GM21619 (cell line): ENCODE measurements at regions not wholly inside any gene's neighbourhood (a gene's known extent, or its start where the extent isn't known, plus 50 kb on each side); places are given as distances from the start of the nearest gene placed in this dataset.
"Not testable (repeated sequence)": the region's sequence is repeated elsewhere in the genome, so short reads cannot be mapped to it uniquely, and the experiment has no call there.

Source experiments
- ATAC-seq: cut with Tn5 transposase; IDR thresholded peaks from one replicate; pipeline ENCODE4 v1.9.1; 2021; ENCODE audit not compliant: unreplicated experiment

GRCh38 chr6:137707038-137707589 lies 159.9 kb upstream of the TNFAIP3 start:
- no peak for ATAC-seq

DNA sequence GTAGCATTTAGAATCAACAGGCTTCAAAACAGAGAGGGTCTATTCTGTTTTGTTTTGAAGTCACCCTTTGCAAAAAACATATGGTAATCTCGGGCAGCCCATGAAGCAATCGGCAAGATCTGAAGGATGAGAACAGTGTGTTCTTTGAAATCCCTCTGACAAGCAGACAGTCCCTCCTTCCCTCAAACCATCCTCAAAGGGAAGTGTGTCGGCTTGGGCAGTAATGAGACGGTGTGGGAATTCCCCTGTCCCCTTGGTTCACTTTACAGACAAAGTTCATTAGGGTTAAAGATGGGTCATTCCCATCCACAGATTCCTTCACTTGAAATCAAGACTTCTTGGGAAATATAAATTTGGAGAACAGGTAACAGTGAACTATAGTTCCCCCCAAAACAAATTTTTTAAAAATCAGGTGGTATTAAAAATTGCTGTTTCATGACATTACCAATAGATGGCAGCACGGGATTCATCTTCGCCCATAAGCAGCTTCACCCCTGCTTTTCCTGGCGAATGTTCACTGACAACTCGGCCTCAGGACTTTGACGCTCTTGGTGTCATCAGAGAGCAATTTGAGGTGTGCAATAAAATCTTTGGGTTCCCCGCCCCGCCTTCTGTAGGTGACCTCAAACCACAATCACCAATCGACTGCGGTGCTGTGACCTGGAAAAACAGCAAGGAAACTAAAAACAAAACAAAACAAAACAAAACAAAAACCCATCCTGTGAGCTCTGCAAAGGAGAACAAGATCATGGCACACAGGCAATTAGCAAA lies 159.3 kb upstream of the TNFAIP3 start:
- ATAC-seq: peak; percentile 62

GRCh38 chr6:137708481-137708880 lies 158.6 kb upstream of the TNFAIP3 start:
- no peak for ATAC-seq

GRCh38 chr6:137709424-137710236 lies 157.4 kb upstream of the TNFAIP3 start:
- no peak for ATAC-seq

DNA sequence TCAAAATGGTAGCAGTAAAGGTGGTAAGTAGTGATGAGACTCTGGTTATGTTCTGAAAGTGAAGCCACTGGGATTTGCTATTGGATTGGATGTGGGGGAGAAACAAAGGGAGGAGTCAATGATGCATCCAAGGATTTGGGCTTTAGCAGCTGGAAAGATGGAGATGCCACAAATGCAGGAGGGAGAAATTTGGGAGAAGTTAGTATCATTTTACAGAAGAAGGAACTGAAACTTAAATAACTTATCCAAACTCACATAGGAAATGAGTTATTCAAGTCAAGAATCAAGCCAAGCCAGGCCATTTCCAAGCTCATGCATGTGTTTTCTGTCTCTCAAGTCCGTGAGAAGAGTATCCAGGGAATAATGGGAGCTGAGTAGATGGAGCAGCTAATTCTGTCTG lies 155.1 kb upstream of the TNFAIP3 start:
- no peak for ATAC-seq

DNA sequence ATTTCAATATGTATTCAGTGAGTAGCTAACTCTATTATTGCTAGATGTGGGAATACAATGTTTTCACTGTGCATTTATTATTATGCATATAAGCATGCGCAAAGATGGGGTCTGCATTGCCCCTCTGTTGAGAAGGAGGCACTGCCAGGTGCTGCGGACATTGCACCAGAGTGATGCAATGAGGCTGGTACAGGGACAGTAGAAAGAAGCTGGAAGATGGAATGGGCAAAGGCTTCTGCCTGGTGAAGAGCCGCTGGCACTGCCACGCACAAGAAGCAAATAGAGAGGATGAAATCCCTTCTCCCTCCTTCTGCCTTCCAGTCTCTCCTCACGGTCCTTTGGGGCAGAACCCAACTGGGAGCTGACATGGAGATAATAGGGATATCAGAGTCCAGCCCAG lies 154.5 kb upstream of the TNFAIP3 start:
- ATAC-seq: no peak

GRCh38 chr6:137715589-137716045 lies 151.4 kb upstream of the TNFAIP3 start:
- no peak for ATAC-seq

DNA sequence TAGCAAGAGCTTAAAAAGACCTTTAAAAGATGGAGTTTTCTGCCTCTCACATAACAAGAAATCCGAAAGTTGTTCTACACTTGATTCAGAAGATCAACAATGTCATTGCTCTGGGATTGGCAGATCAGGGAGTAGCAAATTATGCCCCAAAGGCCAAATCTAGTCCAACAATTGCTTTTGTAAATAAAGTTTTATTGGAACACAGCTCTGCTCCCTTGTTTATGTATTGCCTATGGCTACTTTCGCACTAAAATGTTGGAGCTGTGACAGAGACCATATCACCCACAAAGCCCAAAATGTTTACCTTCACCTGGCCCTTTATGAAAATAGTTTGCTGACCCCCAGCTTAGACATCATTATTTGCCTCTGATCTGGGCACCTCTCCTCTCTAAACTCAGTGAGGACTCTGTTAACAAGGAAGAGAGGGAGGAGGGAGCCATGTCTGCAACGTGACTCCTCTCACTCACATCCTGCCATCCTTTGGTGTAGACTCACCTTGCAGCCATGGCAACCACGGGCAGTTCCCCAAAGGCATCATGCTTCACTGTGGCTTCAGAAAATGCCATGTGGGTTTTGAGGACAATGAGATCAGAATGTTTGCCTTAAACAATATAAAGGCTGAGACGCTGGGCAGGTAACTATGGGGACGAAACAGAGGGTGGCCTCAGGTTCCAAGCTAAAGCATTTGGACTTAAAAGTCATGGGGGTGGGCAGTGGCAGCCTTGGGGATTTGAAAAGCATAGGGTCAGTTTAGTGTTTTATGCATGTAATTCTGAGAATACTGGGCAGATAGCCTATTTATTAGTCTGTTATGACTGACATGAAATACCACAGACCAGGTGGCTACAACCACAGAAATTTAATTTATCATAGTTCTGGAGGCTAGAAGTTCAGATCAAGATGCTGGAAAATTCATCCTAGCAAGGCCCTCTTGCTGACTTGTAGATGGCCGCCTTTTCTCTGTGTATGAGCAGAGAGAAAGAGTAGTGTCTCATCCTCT lies 149.7 kb upstream of the TNFAIP3 start:
- ATAC-seq: no peak

DNA sequence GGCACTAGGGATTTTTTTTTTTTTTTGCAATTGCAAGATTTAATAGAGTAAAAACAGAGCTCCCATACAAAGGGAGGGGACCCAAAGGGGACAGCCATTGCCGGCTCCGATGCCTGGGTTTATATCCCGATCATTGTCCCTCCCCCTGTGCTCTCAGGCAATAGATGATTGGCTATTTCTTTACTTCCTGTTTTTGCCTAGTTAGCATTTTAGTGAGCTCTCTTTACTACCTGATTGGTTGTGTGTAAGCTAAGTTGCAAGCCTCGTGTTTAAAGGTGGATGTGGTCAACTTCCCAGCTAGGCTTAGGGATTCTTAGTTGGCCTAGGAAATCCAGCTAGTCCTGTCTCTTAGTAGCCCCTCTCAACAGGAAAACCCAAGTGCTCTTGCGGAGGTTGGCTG lies 148.2 kb upstream of the TNFAIP3 start:
- not testable (repeated sequence) for ATAC-seq

GRCh38 chr6:137722749-137723272 lies 144.2 kb upstream of the TNFAIP3 start:
- peak; percentile 83 for ATAC-seq

- ATAC-seq: no peak
Measured at GRCh38 chr6:137723273-137724017, 143.6 kb upstream of the TNFAIP3 start.

DNA sequence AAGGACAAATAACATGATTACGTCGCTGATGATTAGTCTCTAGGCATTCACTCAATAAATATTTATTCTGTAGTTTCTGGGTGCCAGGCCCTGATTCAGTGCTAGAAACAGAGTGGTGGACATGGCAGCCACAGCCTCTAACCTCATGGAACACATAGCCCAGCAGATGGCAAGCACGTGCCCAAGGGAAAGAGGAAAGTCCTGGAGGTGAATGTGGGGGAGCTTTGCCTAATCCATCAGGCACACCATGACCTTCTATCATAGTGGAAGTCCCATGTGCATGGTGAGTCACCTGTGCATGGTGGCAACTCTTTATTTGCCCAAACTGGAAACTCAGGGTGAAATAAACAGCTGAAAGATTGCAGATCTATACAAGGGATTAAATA lies 143.0 kb upstream of the TNFAIP3 start:
- no peak for ATAC-seq

DNA sequence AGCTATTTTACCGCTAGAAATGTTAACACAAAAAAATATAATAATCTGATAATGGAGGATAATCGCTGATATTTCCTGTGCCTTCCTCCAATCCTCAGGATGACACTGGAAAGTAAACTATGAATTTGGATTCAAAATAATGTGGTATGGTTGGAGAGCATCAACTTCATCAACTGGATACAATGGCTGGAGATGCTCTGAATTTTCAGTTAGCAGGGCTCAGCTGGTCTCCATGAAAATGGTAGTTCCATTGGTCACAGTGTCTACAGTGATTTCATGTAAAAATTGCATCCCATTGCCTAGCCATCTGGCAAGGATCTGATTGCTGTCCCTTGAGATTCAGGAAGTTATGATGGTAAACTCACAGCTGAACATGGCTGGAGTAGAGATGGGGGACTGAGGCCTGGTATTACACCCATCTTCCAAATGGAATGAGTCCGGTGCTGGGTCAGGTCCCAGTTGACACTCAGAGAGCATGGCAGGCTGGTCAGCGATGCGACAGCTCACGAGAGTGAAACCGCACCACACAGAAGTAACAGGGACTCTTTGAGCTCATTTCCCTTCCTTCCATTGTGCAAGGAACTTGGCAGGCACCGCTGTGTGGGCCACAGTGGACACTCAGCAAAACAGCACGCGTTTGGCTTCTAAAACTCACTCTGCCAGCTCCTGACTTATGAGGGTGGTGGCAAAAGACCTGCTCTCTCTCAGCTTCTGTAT lies 142.4 kb upstream of the TNFAIP3 start:
- no peak for ATAC-seq

- no peak for ATAC-seq
Measured at GRCh38 chr6:137725949-137726348, 141.1 kb upstream of the TNFAIP3 start.

DNA sequence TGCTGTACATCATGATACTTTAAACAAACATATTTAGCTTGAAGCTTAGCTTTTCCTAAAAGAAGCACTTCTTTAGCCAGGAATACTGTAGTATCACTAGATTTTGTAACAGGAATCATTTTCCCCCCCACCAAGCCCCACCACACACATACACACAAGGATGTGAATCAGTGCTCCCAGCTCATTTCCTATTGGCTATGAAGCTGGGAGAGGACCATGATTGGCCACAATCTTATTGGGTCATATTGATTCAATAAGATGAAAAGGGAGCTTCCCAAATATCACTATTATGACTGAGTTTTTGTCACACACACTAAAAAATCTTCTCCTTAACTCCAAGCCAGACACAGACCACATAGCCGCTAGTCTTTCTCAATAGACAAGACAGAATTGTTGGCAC lies 140.5 kb upstream of the TNFAIP3 start:
- ATAC-seq: no peak

- no peak for ATAC-seq
Measured at GRCh38 chr6:137727216-137727765, 139.8 kb upstream of the TNFAIP3 start.

DNA sequence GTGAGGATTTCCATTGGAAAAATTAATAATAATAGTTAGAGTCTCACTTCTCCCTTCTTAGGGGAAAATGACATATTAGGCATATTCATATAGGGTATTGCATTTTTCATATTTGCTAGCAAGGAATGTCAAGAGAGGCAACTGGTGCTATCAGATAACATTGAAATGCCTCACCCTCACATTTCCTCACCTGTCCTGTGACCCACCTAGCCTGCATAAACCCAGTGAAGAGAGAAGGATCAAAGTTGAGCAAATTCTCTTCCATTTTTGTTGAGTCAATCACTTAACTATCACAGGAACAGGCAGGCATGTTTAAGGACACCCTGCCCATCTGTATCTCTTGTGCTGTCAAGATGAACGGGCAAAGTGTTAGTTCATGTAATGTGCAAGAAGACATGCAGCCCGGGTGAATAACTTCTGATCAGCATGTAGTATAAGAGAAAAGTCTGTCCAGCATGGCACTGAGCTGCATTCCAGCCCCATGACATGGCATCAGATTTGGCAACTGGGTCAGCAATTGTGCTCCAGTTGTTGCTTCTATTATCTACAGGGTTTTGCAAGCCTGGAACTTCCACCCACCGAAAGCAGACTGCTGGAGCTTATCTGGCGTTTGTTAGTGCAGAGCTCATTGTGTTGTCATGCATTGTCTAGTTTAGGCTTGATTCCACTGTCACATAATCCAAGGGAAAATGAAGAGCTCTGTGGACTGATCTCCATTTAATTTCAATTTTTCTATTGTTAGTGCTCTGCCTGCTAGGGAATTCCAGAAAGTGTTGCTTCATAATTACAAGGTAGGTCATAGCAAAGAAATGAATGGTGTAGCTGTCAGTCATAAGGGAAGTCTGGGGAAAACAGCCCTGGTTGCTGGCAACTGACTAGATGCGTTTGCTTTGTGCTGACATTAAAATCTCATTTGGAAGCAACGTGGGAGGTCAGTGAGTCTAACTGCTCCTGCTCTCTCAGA lies 138.4 kb upstream of the TNFAIP3 start:
- no peak for ATAC-seq
